SJCRH30 (cell line): ENCODE measurements at regions not wholly inside any gene's neighbourhood (a gene's known extent, or its start where the extent isn't known, plus 50 kb on each side); places are given as distances from the start of the nearest gene placed in this dataset.

ENCODE experiments used
- DNase-seq, 2 experiments: peaks; one replicate each; pipeline ENCODE4 v3.0.0-alpha.2; 2015 to 2020
- H3K27ac ChIP-seq: fragments of 250-450 bp; sonication (Bioruptor Pico); 2 replicates; pipeline ENCODE4 v1.5.1; 2020; ENCODE audit warnings: mild to moderate bottlenecking, moderate library complexity
- H3K27me3 ChIP-seq: fragments of 250-450 bp; sonication (Bioruptor Pico); 2 replicates; pipeline ENCODE4 v1.5.1; 2020; ENCODE audit warnings: mild to moderate bottlenecking, moderate library complexity
- H3K36me3 ChIP-seq: fragments of 250-450 bp; sonication (Bioruptor Pico); 2 replicates; pipeline ENCODE4 v1.5.1; 2020; ENCODE audit warnings: mild to moderate bottlenecking, moderate library complexity
- H3K4me1 ChIP-seq: fragments of 250-450 bp; sonication (Bioruptor Pico); 2 replicates; pipeline ENCODE4 v1.5.1; 2020; ENCODE audit warnings: mild to moderate bottlenecking, moderate library complexity
- H3K4me3 ChIP-seq: fragments of 250-450 bp; sonication (Bioruptor Pico); 2 replicates; pipeline ENCODE4 v1.5.1; 2020; ENCODE audit warnings: mild to moderate bottlenecking, moderate library complexity
- H3K9me3 ChIP-seq: fragments of 250-450 bp; sonication (Bioruptor Pico); replicated peaks from 2 replicates; pipeline ENCODE4 v1.5.1; 2020; ENCODE audit warnings: mild to moderate bottlenecking, moderate library complexity

GRCh38 chr7:340979-341694 lies 51.2 kb downstream of the FOXL3 start:
- Histone ChIP-seq H3K9me3 (no peaks in the 10 kb centered on the region), H3K4me1 (no peaks in the 10 kb centered on the region), H3K27me3 (no peaks in the 10 kb centered on the region), H3K27ac (no peak overlapping the region), H3K36me3 (no peaks in the 10 kb centered on the region), H3K4me3 (no peak overlapping the region)
- no peak for DNase-seq

GRCh38 chr7:341841-342638 lies 52.1 kb downstream of the FOXL3 start:
- Histone ChIP-seq H3K4me1 (no peaks in the 10 kb centered on the region), H3K9me3 (no peaks in the 10 kb centered on the region), H3K27me3 (no peaks in the 10 kb centered on the region), H3K27ac (no peak overlapping the region), H3K4me3 (no peak overlapping the region), H3K36me3 (no peaks in the 10 kb centered on the region)
- DNase-seq = no peak

- DNase-seq = no peak
- H3K9me3 ChIP-seq = no peaks in the 10 kb centered on the region
- H3K4me1 ChIP-seq = no peaks in the 10 kb centered on the region
- H3K27me3 ChIP-seq = no peaks in the 10 kb centered on the region
- no peak overlapping the region for H3K4me3 ChIP-seq
- no peak overlapping the region for H3K27ac ChIP-seq
- no peaks in the 10 kb centered on the region for H3K36me3 ChIP-seq
Observed at GRCh38 chr7:342681-343216, 52.8 kb downstream of the FOXL3 start.

GRCh38 chr7:343227-343822 lies 53.4 kb downstream of the FOXL3 start:
- Histone ChIP-seq H3K27me3 (no peaks in the 10 kb centered on the region), H3K4me3 (no peak overlapping the region), H3K27ac (no peak overlapping the region), H3K9me3 (no peaks in the 10 kb centered on the region), H3K36me3 (no peaks in the 10 kb centered on the region), H3K4me1 (no peaks in the 10 kb centered on the region)
- no peak for DNase-seq

GRCh38 chr7:343864-344607 lies 54.1 kb downstream of the FOXL3 start:
- no peak for DNase-seq
- Histone ChIP-seq H3K4me1 (no peaks in the 10 kb centered on the region), H3K36me3 (no peaks in the 10 kb centered on the region), H3K27me3 (no peaks in the 10 kb centered on the region), H3K27ac (no peak overlapping the region), H3K4me3 (no peak overlapping the region), H3K9me3 (no peaks in the 10 kb centered on the region)

GRCh38 chr7:344608-344994 lies 54.6 kb downstream of the FOXL3 start:
- Histone ChIP-seq H3K9me3 (no peaks in the 10 kb centered on the region), H3K36me3 (no peaks in the 10 kb centered on the region), H3K4me3 (no peak overlapping the region)

GRCh38 chr7:346116-346898 lies 56.3 kb downstream of the FOXL3 start:
- Histone ChIP-seq H3K9me3 (no peaks in the 10 kb centered on the region), H3K27me3 (no peaks in the 10 kb centered on the region), H3K36me3 (no peaks in the 10 kb centered on the region), H3K4me1 (no peaks in the 10 kb centered on the region), H3K27ac (no peak overlapping the region), H3K4me3 (no peak overlapping the region)
- no peak for DNase-seq

More at GRCh38 chr7:344608-344994, 54.6 kb downstream of the FOXL3 start:
- Histone ChIP-seq H3K4me1 (no peaks in the 10 kb centered on the region), H3K27ac (no peak overlapping the region), H3K27me3 (no peaks in the 10 kb centered on the region)
- DNase-seq = no peak

- Histone ChIP-seq H3K36me3 (no peaks in the 10 kb centered on the region), H3K4me3 (no peak overlapping the region), H3K4me1 (no peaks in the 10 kb centered on the region), H3K27me3 (no peaks in the 10 kb centered on the region), H3K27ac (no peak overlapping the region), H3K9me3 (no peaks in the 10 kb centered on the region)
- DNase-seq = no peak
Observed at GRCh38 chr7:347001-347590, 57.1 kb downstream of the FOXL3 start.

GRCh38 chr7:347644-348479 lies 57.9 kb downstream of the FOXL3 start:
- H3K27me3 ChIP-seq = no peaks in the 10 kb centered on the region
- no peaks in the 10 kb centered on the region for H3K4me1 ChIP-seq
- DNase-seq = no peak
- H3K36me3 ChIP-seq = no peaks in the 10 kb centered on the region
- no peaks in the 10 kb centered on the region for H3K9me3 ChIP-seq
- no peak overlapping the region for H3K27ac ChIP-seq
- H3K4me3 ChIP-seq = no peak overlapping the region

- no peaks in the 10 kb centered on the region for H3K36me3 ChIP-seq
- H3K27ac ChIP-seq = no peak overlapping the region
- no peaks in the 10 kb centered on the region for H3K27me3 ChIP-seq
- no peak for DNase-seq
- H3K4me3 ChIP-seq = no peak overlapping the region
- no peaks in the 10 kb centered on the region for H3K4me1 ChIP-seq
- no peaks in the 10 kb centered on the region for H3K9me3 ChIP-seq
Observed at GRCh38 chr7:348480-348844, 58.5 kb downstream of the FOXL3 start.

- no peak overlapping the region for H3K27ac ChIP-seq
- DNase-seq = no peak
- H3K4me3 ChIP-seq = no peak overlapping the region
- H3K36me3 ChIP-seq = no peaks in the 10 kb centered on the region
- H3K27me3 ChIP-seq = no peaks in the 10 kb centered on the region
- H3K4me1 ChIP-seq = no peaks in the 10 kb centered on the region
- H3K9me3 ChIP-seq = no peaks in the 10 kb centered on the region
Observed at GRCh38 chr7:348962-349743, 59.2 kb downstream of the FOXL3 start.

- Histone ChIP-seq H3K27me3 (no peaks in the 10 kb centered on the region), H3K4me3 (no peak overlapping the region), H3K27ac (no peak overlapping the region), H3K9me3 (no peaks in the 10 kb centered on the region), H3K36me3 (no peaks in the 10 kb centered on the region), H3K4me1 (no peaks in the 10 kb centered on the region)
- DNase-seq = no peak
Observed at GRCh38 chr7:351256-351655, 61.3 kb downstream of the FOXL3 start.
